Esophagus (tissue), 2 donors: ENCODE measurements at regions not wholly inside any gene's neighbourhood (a gene's known extent, or its start where the extent isn't known, plus 50 kb on each side); places are given as distances from the start of the nearest gene placed in this dataset.

ENCODE experiments used
- H3K27ac ChIP-seq, 2 donors: one replicate each; pipeline ENCODE4 v1.5.1; 2013; ENCODE audit warnings: low read depth in 2 of 2, mild to moderate bottlenecking in 2 of 2, inconsistent platforms in 1 of 2, low read length in 1 of 2, moderate library complexity in 1 of 2
- H3K27me3 ChIP-seq, 2 donors: one replicate each; pipeline ENCODE4 v1.6.1; 2013; ENCODE audit warnings: low read length in 2 of 2, control low read depth in 1 of 2, mild to moderate bottlenecking in 1 of 2; ENCODE audit not compliant: insufficient read depth in 2 of 2, control insufficient read depth in 1 of 2
- H3K36me3 ChIP-seq, 2 donors: one replicate each; pipeline ENCODE4 v1.6.1; 2013; ENCODE audit warnings: low read length in 1 of 2; ENCODE audit not compliant: control insufficient read depth in 2 of 2, insufficient read depth in 2 of 2
- H3K4me1 ChIP-seq, 2 donors: one replicate each; pipeline ENCODE4 v1.6.1; 2013; ENCODE audit warnings: low read length in 1 of 2; ENCODE audit not compliant: control insufficient read depth in 2 of 2, insufficient read depth in 2 of 2
- H3K4me3 ChIP-seq, 2 donors: one replicate each; pipeline ENCODE4 v1.5.1; 2013; ENCODE audit warnings: low read length in 2 of 2, mild to moderate bottlenecking in 2 of 2, low read depth in 1 of 2, moderate library complexity in 1 of 2
- H3K9me3 ChIP-seq, 2 donors: one replicate each; pipeline ENCODE4 v1.6.1; 2013; ENCODE audit warnings: mild to moderate bottlenecking in 2 of 2, low read depth in 1 of 2, low read length in 1 of 2, moderate library complexity in 1 of 2; ENCODE audit not compliant: control insufficient read depth in 2 of 2, insufficient read depth in 1 of 2
- whole genome bisulfite sequencing, 2 donors: extraction: QIAGEN DNeasy Blood & Tissue Kit; methylation state at CpG; one replicate each; pipeline ENCODE4 v1.1.7; 2013; 5-methylcytosine and 5-hydroxymethylcytosine counted together
- donor health status: healthy with polysubstance abuse.
- donor health status: Bipolar disorder and iron deficiency.

DNA sequence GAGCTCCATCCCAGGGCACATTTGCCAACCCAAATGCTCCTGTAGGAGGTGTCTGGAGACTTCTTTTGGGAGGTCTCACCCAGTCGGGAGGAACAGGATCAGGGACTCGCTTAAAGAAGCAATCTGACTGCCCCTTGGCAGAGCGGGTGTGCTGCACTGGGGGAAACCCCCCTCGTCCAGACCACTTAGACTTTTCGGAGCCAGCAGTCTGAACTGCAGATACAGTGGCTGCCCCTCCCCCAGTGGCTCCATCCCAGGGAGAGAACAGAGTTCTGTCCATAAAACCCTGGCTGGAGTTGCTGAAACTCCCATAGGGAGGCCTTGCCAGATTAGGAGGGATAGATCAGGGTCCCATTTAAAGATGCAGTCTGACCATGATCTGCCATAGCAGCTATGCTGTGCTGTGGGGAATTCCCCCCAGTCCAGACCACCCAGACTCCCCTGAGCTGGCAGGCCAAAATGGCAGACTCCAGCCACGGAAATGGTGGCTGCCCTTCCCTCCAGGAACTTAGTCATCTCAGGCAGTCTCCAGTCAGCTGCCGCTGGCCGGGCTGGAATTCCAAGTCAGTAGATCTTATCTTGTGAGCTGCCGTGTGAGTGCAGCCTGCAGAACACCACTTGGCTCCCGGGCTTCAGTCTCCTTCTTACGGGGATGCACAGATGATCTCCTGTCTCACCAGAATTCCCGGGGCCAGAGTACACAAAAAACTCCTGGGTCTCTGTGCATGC lies 278.1 kb upstream of the SASH1 start:
- H3K27me3 ChIP-seq, result no peaks in the 10 kb centered on the region
- no peaks in the 10 kb centered on the region for H3K4me1 ChIP-seq
- 81 to 86% methylated on average over 12 of the region's 12 CpGs for WGBS, 2 donors

DNA sequence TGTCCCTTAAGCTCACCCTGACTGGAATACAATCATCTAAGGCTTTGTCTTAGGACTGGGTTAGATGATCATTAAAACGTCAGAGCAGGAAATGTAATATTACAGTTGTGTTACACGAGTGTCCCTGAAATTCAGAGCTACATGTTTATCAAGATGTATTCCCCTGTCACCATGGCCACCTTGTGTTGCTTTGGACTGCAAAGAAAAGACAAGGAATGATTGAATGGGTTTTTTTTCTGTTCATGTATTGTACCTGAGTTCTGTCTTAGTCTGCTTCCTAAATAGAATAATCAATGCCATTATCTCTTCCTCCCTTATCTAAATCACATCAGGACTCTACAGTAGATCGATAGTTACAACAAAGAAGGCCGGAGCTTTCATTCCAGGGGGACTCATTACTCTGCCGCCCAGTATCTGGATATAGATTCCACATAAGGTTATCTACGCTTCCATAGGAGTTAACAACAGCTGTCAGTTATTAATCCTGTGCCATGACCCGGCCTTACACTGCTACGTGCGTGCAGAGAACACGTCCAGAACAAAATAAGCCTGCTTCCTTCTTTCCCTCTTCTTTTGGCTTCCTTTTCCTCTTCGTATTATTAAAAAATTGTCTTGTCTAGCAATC lies 274.1 kb upstream of the SASH1 start:
- no peaks in the 10 kb centered on the region for H3K4me1 ChIP-seq
- H3K9me3 ChIP-seq, result peaks cover 0 to 7% of the 10 kb centered on the region in 2 donors
- H3K27ac ChIP-seq, result no peak overlapping the region
- no peaks in the 10 kb centered on the region for H3K36me3 ChIP-seq
- 61 to 65% methylated on average over 11 of the region's 11 CpGs for WGBS, 2 donors
- no peak overlapping the region for H3K4me3 ChIP-seq
- no peaks in the 10 kb centered on the region for H3K27me3 ChIP-seq

More for the DNA sequence above, 278.1 kb upstream of the SASH1 start:
- Histone ChIP-seq H3K9me3 (peaks cover 0 to 10% of the 10 kb centered on the region in 2 donors), H3K27ac (no peak overlapping the region), H3K36me3 (no peaks in the 10 kb centered on the region), H3K4me3 (no peak overlapping the region)

DNA sequence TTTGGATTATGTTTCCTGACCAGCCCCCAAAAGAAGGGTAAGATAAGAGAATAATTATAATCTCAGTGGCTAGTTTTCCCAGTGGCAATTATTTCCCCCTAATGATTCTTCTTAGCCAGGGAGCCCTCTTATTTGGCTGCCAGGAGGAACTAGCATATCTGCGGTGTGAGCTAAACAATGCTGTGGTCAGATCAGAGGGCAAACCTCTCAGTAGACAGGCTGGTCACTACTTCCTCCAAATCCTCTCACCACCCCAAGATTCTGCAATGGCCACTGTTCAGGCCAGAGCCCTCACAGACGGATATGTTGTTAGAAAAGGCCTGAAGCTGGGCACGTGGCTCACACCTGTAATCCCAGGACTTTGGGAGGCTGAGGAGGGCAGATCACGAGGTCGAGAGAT lies 273.4 kb upstream of the SASH1 start:
- H3K27ac ChIP-seq, result no peak overlapping the region
- WGBS, 2 donors, result 87 to 90% methylated on average over 5 of the region's 5 CpGs
- H3K36me3 ChIP-seq, result no peaks in the 10 kb centered on the region
- peaks cover 0 to 6% of the 10 kb centered on the region in 2 donors for H3K9me3 ChIP-seq
- H3K4me1 ChIP-seq, result no peaks in the 10 kb centered on the region
- no peaks in the 10 kb centered on the region for H3K27me3 ChIP-seq
- no peak overlapping the region for H3K4me3 ChIP-seq

DNA sequence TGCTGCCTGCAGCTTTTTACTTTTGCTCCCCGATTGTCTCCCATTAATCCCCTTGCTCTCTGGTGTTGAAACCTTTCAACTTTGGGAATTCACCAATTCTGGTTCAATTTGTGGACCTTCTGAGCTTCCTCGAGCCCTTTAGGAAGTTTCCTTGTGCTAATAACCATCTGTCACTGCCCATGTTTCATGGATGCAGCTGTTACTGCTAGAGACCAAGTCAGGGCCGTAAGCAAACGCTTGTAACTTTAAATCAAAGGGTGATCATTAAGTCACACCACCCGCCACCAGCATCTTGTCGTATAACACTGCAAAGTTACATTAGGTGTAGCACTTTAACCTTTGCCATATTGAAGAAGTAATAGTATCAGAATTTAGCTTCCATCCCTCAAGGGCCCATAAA lies 268.3 kb upstream of the SASH1 start:
- no peaks in the 10 kb centered on the region for H3K4me1 ChIP-seq
- H3K4me3 ChIP-seq, result no peak overlapping the region
- 65 to 83% methylated on average over 6 of the region's 6 CpGs for WGBS, 2 donors
- H3K27ac ChIP-seq, result no peak overlapping the region
- H3K36me3 ChIP-seq, result no peaks in the 10 kb centered on the region
- H3K27me3 ChIP-seq, result no peaks in the 10 kb centered on the region
- H3K9me3 ChIP-seq, result no peaks in the 10 kb centered on the region

DNA sequence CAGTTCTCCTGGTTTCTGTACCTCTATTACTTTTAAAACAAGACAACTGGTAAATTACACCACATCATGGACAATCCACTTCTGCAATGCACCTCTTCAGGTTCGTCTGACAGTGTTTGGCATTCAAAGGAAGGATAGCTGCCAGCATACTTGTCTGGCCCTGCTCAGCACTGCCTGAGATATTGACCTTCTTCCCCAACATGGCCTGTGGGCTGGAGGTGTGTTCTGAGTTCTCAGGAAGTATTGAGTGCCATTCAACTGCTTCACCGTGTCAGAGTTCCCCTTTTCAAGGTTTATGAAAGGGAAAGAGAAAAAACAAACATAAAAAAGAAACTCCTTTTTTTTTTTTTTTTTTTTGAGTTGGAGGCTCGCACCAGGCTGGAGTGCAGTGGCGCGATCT lies 267.9 kb upstream of the SASH1 start:
- Histone ChIP-seq H3K9me3 (no peaks in the 10 kb centered on the region), H3K4me1 (no peaks in the 10 kb centered on the region), H3K27ac (no peak overlapping the region), H3K36me3 (no peaks in the 10 kb centered on the region), H3K4me3 (no peak overlapping the region), H3K27me3 (no peaks in the 10 kb centered on the region)
- 36 to 55% methylated on average over 5 of the region's 5 CpGs for WGBS, 2 donors

DNA sequence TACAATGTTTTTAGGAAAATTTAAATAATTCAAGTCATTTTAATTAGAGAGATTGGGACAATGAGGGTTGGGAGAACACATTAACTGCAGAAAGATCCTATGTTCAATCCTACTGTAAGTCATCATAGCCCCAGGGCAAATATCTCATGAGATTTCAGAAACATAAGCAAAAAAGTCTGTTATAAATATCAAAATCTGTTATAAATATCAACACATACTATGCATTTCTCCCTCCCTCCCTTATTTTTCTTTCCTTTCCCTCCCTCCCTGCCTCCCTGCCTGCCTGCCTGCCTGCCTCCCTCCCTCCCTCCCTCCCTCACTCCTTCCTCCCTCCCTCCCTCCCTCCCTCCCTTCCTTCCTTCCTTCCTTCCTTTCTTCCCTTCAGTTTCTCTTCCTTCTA lies 267.3 kb upstream of the SASH1 start:
- Histone ChIP-seq H3K4me3 (no peak overlapping the region), H3K27me3 (no peaks in the 10 kb centered on the region), H3K9me3 (no peaks in the 10 kb centered on the region), H3K36me3 (no peaks in the 10 kb centered on the region), H3K27ac (no peak overlapping the region), H3K4me1 (no peaks in the 10 kb centered on the region)

DNA sequence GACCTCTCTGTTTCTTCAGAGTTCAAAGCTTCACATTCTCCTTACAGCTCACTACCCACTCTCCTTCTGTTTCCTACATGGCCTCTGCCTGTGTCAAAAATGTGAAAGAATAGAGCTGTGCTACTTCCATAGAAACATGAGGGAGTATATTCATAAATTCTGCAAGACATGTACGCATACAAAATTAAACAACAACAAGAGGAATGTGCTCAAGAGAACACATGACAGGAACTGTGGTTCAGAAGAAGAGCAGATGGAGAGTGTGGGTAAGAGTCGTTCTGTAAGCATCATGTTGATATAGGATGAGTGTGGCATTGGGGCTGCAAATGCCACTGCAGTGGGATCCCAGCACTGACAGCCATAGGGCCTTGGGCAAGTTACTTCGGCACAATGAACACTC lies 266.6 kb upstream of the SASH1 start:
- Histone ChIP-seq H3K27me3 (no peaks in the 10 kb centered on the region), H3K9me3 (no peaks in the 10 kb centered on the region), H3K27ac (no peak overlapping the region), H3K36me3 (no peaks in the 10 kb centered on the region), H3K4me1 (no peaks in the 10 kb centered on the region), H3K4me3 (no peak overlapping the region)
- 86 to 88% methylated on average over 3 of the region's 3 CpGs for WGBS, 2 donors

DNA sequence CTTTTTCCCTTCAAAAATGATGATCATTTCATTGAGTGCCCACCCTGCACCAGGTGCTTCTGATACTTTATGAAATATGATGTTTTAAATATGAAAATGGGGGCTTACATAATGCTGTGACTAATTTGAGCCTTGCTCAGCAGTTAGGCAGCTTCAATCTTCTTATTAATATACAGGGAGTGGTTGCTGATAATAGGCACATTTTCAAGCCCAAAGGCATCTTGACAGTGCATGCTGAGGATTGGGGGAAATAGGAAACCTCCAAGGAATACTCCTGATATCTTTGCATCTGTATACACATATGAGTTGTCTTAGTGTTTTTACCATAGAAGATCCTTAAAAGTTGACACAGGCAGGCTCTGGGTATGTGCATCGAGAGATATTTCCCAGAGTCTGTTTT lies 262.3 kb upstream of the SASH1 start:
- H3K27ac ChIP-seq, result no peak overlapping the region
- no peaks in the 10 kb centered on the region for H3K9me3 ChIP-seq
- H3K27me3 ChIP-seq, result no peaks in the 10 kb centered on the region
- no peaks in the 10 kb centered on the region for H3K4me1 ChIP-seq
- H3K4me3 ChIP-seq, result no peak overlapping the region
- no peaks in the 10 kb centered on the region for H3K36me3 ChIP-seq
- 87 to 94% methylated on average over 1 of the region's 1 CpG for WGBS, 2 donors

DNA sequence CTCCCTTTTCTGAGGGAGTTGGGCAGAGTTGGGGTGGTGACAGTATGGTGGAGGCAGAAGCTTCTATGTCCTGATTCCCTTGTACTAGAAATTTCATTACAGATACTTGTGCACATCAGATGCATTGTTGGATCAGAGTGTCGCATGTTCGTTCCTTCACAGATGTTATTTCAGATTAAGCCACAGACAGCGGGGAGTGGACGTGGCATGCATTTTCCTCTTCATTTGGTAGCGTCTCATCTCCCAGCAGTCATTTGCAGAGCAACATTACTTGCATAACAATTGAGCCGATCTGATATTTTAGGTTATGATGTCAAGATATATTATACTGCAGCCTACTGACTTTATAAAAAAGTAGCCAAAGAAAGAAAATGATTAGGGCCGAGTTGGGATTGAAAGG lies 261.6 kb upstream of the SASH1 start:
- Histone ChIP-seq H3K9me3 (no peaks in the 10 kb centered on the region), H3K4me3 (no peak overlapping the region), H3K36me3 (no peaks in the 10 kb centered on the region), H3K27me3 (no peaks in the 10 kb centered on the region), H3K27ac (no peak overlapping the region), H3K4me1 (no peaks in the 10 kb centered on the region)
- 90 to 95% methylated on average over 7 of the region's 7 CpGs for WGBS, 2 donors

DNA sequence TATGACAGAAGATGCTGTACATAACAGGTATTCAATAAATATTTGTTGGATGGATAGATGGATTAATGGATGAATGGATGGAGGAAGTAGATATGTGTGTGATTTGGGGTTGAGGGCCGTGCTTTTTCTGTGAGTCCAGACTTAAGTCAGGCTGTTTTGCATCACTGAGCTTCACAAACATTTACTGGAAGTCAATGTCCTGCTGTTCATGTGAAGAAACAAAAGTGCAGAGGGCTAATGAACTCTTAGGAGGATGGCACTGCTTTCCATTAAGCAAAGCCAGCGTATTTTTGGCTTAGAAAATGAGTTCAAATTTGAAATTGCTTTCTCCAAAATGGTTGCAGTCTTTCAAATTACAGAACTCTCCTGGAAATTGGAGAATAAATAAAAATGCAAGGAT lies 260.6 kb upstream of the SASH1 start:
- Histone ChIP-seq H3K27me3 (peaks cover 0 to 2% of the 10 kb centered on the region in 2 donors), H3K27ac (no peak overlapping the region), H3K36me3 (no peaks in the 10 kb centered on the region), H3K4me3 (no peak overlapping the region), H3K4me1 (no peaks in the 10 kb centered on the region), H3K9me3 (no peaks in the 10 kb centered on the region)
- 40% methylated on average over 2 of the region's 2 CpGs for WGBS, 2 donors
